ENCODE measurements at regions not wholly inside any gene's neighbourhood (a gene's known extent, or its start where the extent isn't known, plus 50 kb on each side); places are given as distances from the start of the nearest gene placed in this dataset.

DNA sequence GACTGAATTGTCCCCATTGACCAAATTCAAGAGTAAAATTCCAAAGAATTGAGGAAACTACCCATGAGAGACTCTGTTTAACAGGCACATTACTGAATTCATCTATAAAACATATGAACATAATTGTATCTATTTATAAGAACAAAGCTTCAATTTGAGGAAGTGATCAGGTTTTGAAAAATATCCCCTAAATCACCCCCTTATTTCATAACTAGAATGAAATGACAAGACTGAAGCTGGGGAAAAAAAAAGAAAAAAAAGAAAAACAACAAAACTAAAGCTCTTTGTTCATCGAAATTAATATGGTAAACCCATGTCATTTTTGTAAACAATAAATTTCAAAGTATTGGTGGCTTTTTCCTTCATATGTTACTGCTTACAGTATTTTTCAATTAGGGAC, 184.9 kb upstream of the SEMA3A start:
- H3K9me3 ChIP-seq (ENCODE audit: control insufficient read depth, insufficient read depth, low read depth, low read length), result no peaks in the 10 kb centered on the region
- ChIA-PET CTCF (no interaction called here), POLR2A (interaction anchor here (0.6 kb wide), 1 partner anchor 165 kb away, joined by 3 read pairs; no protein-coding TSS in a partner anchor)
- no peak overlapping the region for H3K4me3 ChIP-seq (ENCODE audit: low read depth in 2 of 2, low read length in 2 of 2)
- H3K27ac ChIP-seq (ENCODE audit: low read length), result no peak overlapping the region
- no TSS peak for BruUV-seq (replicated peaks)
- ATAC-seq, result no peak
- in situ Hi-C loops (cut with HindIII; ENCODE audit: low pct_unique_long_range_greater_than_20kb, low sequenced_read_pairs), result no loop called here
- no peaks in the 10 kb centered on the region for H3K27me3 ChIP-seq (ENCODE audit: control insufficient read depth, insufficient read depth, low read length)
- intact Hi-C loops (cut with micrococcal nuclease; ENCODE audit: unreplicated experiment), result no loop called here
- H3K4me1 ChIP-seq (ENCODE audit: control insufficient read depth, insufficient read depth, low read length), result no peaks in the 10 kb centered on the region
- no peak for TF ChIP-seq CTCF (IDR thresholded peaks at IDR 0.05)
- no peak for TF ChIP-seq POLR2AphosphoS5 (IDR thresholded peaks at IDR 0.05; ENCODE audit: low read depth, low read length)
- TF ChIP-seq REST (IDR thresholded peaks at IDR 0.05; ENCODE audit: insufficient read depth in 1 of 2, low read depth in 2 of 2, low read length in 1 of 2), result no peak
- TF ChIP-seq TCF7L2 (IDR thresholded peaks at IDR 0.05; ENCODE audit: low read depth, low read length), result no peak
- TF ChIP-seq SIN3A (IDR thresholded peaks at IDR 0.05; ENCODE audit: borderline replicate concordance, insufficient read depth, low read depth, low read length), result no peak
- no peak for DNase-seq (ENCODE audit: low read depth, low spot score)
- H3K36me3 ChIP-seq (ENCODE audit: control insufficient read depth, insufficient read depth, low read length), result no peaks in the 10 kb centered on the region

GRCh38 chr7:84372712-84373111, 178.1 kb upstream of the SEMA3A start:
- in situ Hi-C loops (cut with HindIII; ENCODE audit: low pct_unique_long_range_greater_than_20kb, low sequenced_read_pairs), result no loop called here
- POLR2A ChIA-PET, result no interaction called here
- H3K36me3 ChIP-seq (ENCODE audit: control insufficient read depth, insufficient read depth, low read length), result no peaks in the 10 kb centered on the region
- H3K9me3 ChIP-seq (ENCODE audit: control insufficient read depth, insufficient read depth, low read depth, low read length), result no peaks in the 10 kb centered on the region
- no peaks in the 10 kb centered on the region for H3K4me1 ChIP-seq (ENCODE audit: control insufficient read depth, insufficient read depth, low read length)
- intact Hi-C loops (cut with micrococcal nuclease; ENCODE audit: unreplicated experiment), result no loop called here
- no peak for ATAC-seq
- CTCF ChIA-PET, result no interaction called here
- H3K4me3 ChIP-seq (ENCODE audit: low read depth in 2 of 2, low read length in 2 of 2), result no peak overlapping the region
- DNase-seq (ENCODE audit: low read depth, low spot score), result no peak
- no TSS peak for BruUV-seq (replicated peaks)
- H3K27me3 ChIP-seq (ENCODE audit: control insufficient read depth, insufficient read depth, low read length), result no peaks in the 10 kb centered on the region
- no peak overlapping the region for H3K27ac ChIP-seq (ENCODE audit: low read length)
- TF ChIP-seq SIN3A (IDR thresholded peaks at IDR 0.05; ENCODE audit: borderline replicate concordance, insufficient read depth, low read depth, low read length) (no peak), CTCF (IDR thresholded peaks at IDR 0.05) (no peak), TCF7L2 (IDR thresholded peaks at IDR 0.05; ENCODE audit: low read depth, low read length) (no peak), POLR2AphosphoS5 (IDR thresholded peaks at IDR 0.05; ENCODE audit: low read depth, low read length) (no peak), REST (IDR thresholded peaks at IDR 0.05; ENCODE audit: insufficient read depth in 1 of 2, low read depth in 2 of 2, low read length in 1 of 2) (no peak)
